OCI-LY7 (cell line): ENCODE measurements at regions not wholly inside any gene's neighbourhood (a gene's known extent, or its start where the extent isn't known, plus 50 kb on each side); places are given as distances from the start of the nearest gene placed in this dataset.
A peak's percentile ranks its signal among the peaks of the same experiment; 100 is the strongest.

ENCODE experiments used
- EZH2phosphoT487 ChIP-seq: fragments of 200-600 bp; sonication (generic); IDR thresholded peaks from 2 replicates; pipeline ENCODE4 v1.6.1; 2018; ENCODE audit warnings: low read depth, borderline replicate concordance, mild to moderate bottlenecking, mixed run types, antibody characterized with exemption, low read length, moderate library complexity, mixed read lengths
- TF ChIP-seq, protein P1 (sequence below): fragments of 200-600 bp; sonication (generic); conservative IDR thresholded peaks from 2 replicates; pipeline ENCODE4 v1.5.1; 2014; ENCODE audit warnings: mild to moderate bottlenecking, antibody characterized with exemption, low read length, moderate library complexity, mixed read lengths

DNA sequence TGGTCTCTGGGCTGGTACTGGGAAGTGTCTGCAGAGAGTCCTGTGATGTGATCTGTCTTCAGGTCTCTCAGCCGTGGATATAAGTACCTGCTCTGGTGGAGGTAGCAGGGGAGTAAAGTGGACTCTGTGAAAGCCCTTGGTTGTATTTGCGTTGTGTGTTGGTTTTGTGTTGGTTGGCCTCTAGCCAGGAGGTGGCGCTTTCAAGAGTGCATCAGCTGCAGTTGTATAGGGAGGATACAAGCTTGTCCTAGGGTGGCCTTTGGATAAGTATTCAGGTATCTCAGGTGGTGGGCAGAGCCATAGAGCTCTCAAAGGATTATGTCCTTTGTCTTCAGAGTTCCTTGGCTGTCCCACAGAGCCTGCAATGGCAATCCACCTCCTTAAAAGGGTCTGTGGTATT lies 111.6 kb downstream of the MAGEB17 start:
- TF ChIP-seq, protein P1, sequence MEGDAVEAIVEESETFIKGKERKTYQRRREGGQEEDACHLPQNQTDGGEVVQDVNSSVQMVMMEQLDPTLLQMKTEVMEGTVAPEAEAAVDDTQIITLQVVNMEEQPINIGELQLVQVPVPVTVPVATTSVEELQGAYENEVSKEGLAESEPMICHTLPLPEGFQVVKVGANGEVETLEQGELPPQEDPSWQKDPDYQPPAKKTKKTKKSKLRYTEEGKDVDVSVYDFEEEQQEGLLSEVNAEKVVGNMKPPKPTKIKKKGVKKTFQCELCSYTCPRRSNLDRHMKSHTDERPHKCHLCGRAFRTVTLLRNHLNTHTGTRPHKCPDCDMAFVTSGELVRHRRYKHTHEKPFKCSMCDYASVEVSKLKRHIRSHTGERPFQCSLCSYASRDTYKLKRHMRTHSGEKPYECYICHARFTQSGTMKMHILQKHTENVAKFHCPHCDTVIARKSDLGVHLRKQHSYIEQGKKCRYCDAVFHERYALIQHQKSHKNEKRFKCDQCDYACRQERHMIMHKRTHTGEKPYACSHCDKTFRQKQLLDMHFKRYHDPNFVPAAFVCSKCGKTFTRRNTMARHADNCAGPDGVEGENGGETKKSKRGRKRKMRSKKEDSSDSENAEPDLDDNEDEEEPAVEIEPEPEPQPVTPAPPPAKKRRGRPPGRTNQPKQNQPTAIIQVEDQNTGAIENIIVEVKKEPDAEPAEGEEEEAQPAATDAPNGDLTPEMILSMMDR, result peak; percentile 41; the same call in 1 of the 2 replicates
- TF ChIP-seq EZH2phosphoT487, result no peak
